ENCODE measurements at regions not wholly inside any gene's neighbourhood (a gene's known extent, or its start where the extent isn't known, plus 50 kb on each side); places are given as distances from the start of the nearest gene placed in this dataset.

- TF ChIP-seq CTCF (IDR thresholded peaks at IDR 0.05; ENCODE audit: low read depth, low read length) (no peak), POLR2A (IDR thresholded peaks at IDR 0.05; ENCODE audit: extremely low read depth, insufficient read length) (no peak), MAX (IDR thresholded peaks at IDR 0.05; ENCODE audit: low read depth, low read length) (no peak), MYC (IDR thresholded peaks at IDR 0.05; ENCODE audit: low read depth, low read length) (no peak)
Measured at GRCh38 chr6:105468850-105469249, 66.0 kb upstream of the PREP start.
